Gastrocnemius medialis (tissue), 4 donors: ENCODE measurements at regions not wholly inside any gene's neighbourhood (a gene's known extent, or its start where the extent isn't known, plus 50 kb on each side); places are given as distances from the start of the nearest gene placed in this dataset.

ENCODE experiments used
- ATAC-seq, 2 donors: fragments of 150-250 bp; one replicate each; pipeline ENCODE4 v1.9.1; 2016
- DNase-seq, 2 donors: peaks; one replicate each; pipeline ENCODE4 v3.0.0-alpha.2; 2019
- H3K27ac ChIP-seq, 4 donors: fragments of 200-600 bp; sonication (generic); 1 replicate in 1 of 4; 2 replicates in 3 of 4; pipeline ENCODE4 v1.5.1; 2016 to 2018; ENCODE audit warnings: mild to moderate bottlenecking in 2 of 4, moderate library complexity in 1 of 4
- H3K27me3 ChIP-seq, 3 donors: fragments of 200-600 bp; sonication (generic) in 2 of 3; 1 replicate in 1 of 3; 2 replicates in 2 of 3; pipeline versions ENCODE4 v1.5.1 to v1.6.0; 2016 to 2019; ENCODE audit warnings: mild to moderate bottlenecking in 1 of 3, moderate library complexity in 1 of 3
- H3K36me3 ChIP-seq, 2 donors: fragments of 200-600 bp; sonication (generic) in 1 of 2; one replicate each; pipeline ENCODE4 v1.5.1; 2017 to 2018
- H3K4me1 ChIP-seq, 2 donors: fragments of 200-600 bp; sonication (generic) in 1 of 2; one replicate each; pipeline ENCODE4 v1.5.1; 2016 to 2017; ENCODE audit warnings: mild to moderate bottlenecking in 2 of 2
- H3K4me3 ChIP-seq, 4 donors: fragments of 200-600 bp; sonication (generic) in 3 of 4; 1 replicate in 1 of 4; 2 replicates in 3 of 4; pipeline ENCODE4 v1.5.1; 2016 to 2019; ENCODE audit warnings: mild to moderate bottlenecking in 2 of 4
- H3K9me3 ChIP-seq, 3 donors: fragments of 200-600 bp; sonication (generic) in 2 of 3; 1 replicate in 1 of 3; 2 replicates in 2 of 3; pipeline ENCODE4 v1.5.1; 2016 to 2019
- CTCF ChIP-seq, 5 experiments: fragments of 450-650 bp in 3 of 5; fragments of 200-600 bp in 2 of 5; sonication (generic) in 2 of 5; IDR thresholded peaks in 4 of 5; conservative IDR thresholded peaks in 1 of 5; 1 replicate in 4 of 5; 2 replicates in 1 of 5; pipeline ENCODE4 v1.5.1; 2016 to 2019; ENCODE audit warnings: antibody characterized with exemption in 5 of 5, mild to moderate bottlenecking in 3 of 5, moderate library complexity in 3 of 5
- POLR2A ChIP-seq, 2 donors: fragments of 450-650 bp; IDR thresholded peaks; one replicate each; pipeline ENCODE4 v1.6.1; 2017; ENCODE audit warnings: antibody characterized with exemption in 2 of 2, mild to moderate bottlenecking in 2 of 2, moderate library complexity in 2 of 2
- in situ Hi-C, 4 donors: fragments of 200-750 bp; cut with MboI; loops; one replicate each; pipeline versions ENCODE4 v1.15.0 to v1.8.0; 2017; ENCODE audit warnings: low sequenced_read_pairs in 4 of 4
- intact Hi-C: fragments of 100-400 bp; cut with DNase I; formaldehyde crosslinking; loops from one replicate; pipeline ENCODE4 v1.15.1; 2023; ENCODE audit warnings: low total_unique reads

DNA sequence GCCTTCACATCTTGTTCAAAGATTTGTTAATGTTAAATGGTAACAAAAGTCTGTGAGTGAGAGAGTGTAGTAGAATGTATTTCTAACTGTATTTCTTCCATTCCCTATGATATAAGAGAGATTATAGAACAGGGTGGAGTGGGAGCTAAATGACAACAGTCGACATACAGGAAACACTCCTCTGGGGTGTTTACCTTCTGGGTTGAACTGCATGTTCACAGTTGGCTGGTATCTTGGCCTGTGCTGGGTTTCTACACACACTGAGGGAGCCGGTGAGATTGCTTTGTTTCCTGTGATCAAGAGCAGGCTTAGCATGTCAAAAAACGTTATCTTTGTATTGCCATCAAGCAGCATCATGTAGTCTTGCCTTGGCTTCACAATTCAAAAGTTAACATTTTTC, 274.3 kb upstream of the FAR2 start:
- no peaks in the 10 kb centered on the region for H3K9me3 ChIP-seq
- no peaks in the 10 kb centered on the region for H3K36me3 ChIP-seq
- H3K27me3 ChIP-seq = no peaks in the 10 kb centered on the region
- DNase-seq (no peak), ATAC-seq (no peak)
- intact Hi-C loops (no loop called here), in situ Hi-C loops (no loop called here)
- no peak overlapping the region for H3K4me3 ChIP-seq
- no peaks in the 10 kb centered on the region for H3K4me1 ChIP-seq
- H3K27ac ChIP-seq = no peak overlapping the region
- TF ChIP-seq CTCF (IDR thresholded peaks at IDR 0.05 in 4 of 5, conservative IDR thresholded peaks at IDR 0.05 in 1 of 5) = no peak
- no peak for TF ChIP-seq POLR2A (IDR thresholded peaks at IDR 0.05)

DNA sequence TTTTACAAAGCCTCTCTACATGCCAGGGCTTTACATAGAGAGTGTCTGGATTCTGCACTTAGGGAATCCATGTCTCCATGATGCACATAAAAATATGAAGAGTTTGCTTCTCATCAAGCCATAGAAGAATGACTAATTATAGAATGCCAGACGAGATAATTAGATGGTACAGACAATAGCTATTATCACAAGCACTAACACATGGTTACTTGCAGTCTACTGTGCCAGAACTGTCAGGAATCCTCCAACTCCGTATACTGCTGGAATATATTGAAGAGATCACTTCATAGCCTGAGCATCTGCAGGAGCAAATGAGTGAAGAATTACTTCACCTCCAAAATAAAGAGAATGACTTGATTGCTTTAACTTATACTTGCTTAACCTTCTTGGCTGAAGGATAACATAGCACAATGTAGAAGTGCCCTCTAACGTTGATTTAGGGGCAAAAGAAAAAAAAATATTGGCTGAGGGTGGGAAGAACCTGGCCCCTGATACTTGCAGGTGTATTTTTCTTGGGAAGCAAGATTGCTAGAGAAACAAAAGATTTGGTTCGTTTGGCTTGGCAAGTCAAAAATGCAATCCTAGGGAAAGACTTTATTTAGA, 272.8 kb upstream of the FAR2 start:
- Histone ChIP-seq H3K27ac (no peak overlapping the region), H3K4me3 (no peak overlapping the region), H3K9me3 (no peaks in the 10 kb centered on the region), H3K27me3 (no peaks in the 10 kb centered on the region), H3K4me1 (no peaks in the 10 kb centered on the region), H3K36me3 (no peaks in the 10 kb centered on the region)
- intact Hi-C loops = no loop called here
- in situ Hi-C loops = no loop called here
- ATAC-seq = no peak
- TF ChIP-seq CTCF (IDR thresholded peaks at IDR 0.05 in 4 of 5, conservative IDR thresholded peaks at IDR 0.05 in 1 of 5) (no peak), POLR2A (IDR thresholded peaks at IDR 0.05) (no peak)
- DNase-seq = no peak

DNA sequence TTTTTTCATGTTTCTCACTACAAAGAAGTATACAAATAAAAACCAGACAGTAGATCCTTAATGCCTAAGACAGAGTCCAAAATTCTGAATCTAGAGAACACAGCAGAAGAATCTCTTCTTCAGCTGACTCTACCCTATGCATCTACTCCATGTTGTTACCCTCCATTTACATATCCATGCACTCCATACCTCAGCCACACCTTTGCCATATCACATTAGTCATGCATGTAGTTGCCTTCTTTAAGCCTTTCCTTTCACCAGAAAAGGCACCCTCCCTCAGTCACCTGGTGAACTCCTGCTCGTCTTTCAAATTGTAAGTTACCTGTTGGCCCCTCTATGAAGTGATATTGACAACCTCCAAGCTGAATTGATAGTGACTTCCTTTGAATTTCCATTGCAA, 271.2 kb upstream of the FAR2 start:
- DNase-seq = no peak
- intact Hi-C loops = no loop called here

GRCh38 chr12:28878629-28879028, 270.4 kb upstream of the FAR2 start:
- no peaks in the 10 kb centered on the region for H3K4me1 ChIP-seq
- H3K4me3 ChIP-seq = no peak overlapping the region
- no peaks in the 10 kb centered on the region for H3K36me3 ChIP-seq
- no peak overlapping the region for H3K27ac ChIP-seq
- no peaks in the 10 kb centered on the region for H3K9me3 ChIP-seq
- in situ Hi-C loops (no loop called here), intact Hi-C loops (no loop called here)
- ATAC-seq = no peak
- H3K27me3 ChIP-seq = no peaks in the 10 kb centered on the region
- DNase-seq = no peak
- TF ChIP-seq POLR2A (IDR thresholded peaks at IDR 0.05) (no peak), CTCF (IDR thresholded peaks at IDR 0.05 in 4 of 5, conservative IDR thresholded peaks at IDR 0.05 in 1 of 5) (no peak)

More for the DNA sequence above, 271.2 kb upstream of the FAR2 start:
- H3K36me3 ChIP-seq = no peaks in the 10 kb centered on the region
- H3K4me3 ChIP-seq = no peak overlapping the region
- no peak for ATAC-seq
- no peaks in the 10 kb centered on the region for H3K4me1 ChIP-seq
- H3K27ac ChIP-seq = no peak overlapping the region
- no peak for TF ChIP-seq CTCF (IDR thresholded peaks at IDR 0.05 in 4 of 5, conservative IDR thresholded peaks at IDR 0.05 in 1 of 5)
- TF ChIP-seq POLR2A (IDR thresholded peaks at IDR 0.05) = no peak
- H3K27me3 ChIP-seq = no peaks in the 10 kb centered on the region
- in situ Hi-C loops = no loop called here
- no peaks in the 10 kb centered on the region for H3K9me3 ChIP-seq

- TF ChIP-seq CTCF (IDR thresholded peaks at IDR 0.05 in 4 of 5, conservative IDR thresholded peaks at IDR 0.05 in 1 of 5) (no peak), POLR2A (IDR thresholded peaks at IDR 0.05) (no peak)
- Histone ChIP-seq H3K27ac (no peak overlapping the region), H3K4me3 (no peak overlapping the region), H3K36me3 (no peaks in the 10 kb centered on the region), H3K27me3 (no peaks in the 10 kb centered on the region), H3K4me1 (no peaks in the 10 kb centered on the region), H3K9me3 (no peaks in the 10 kb centered on the region)
- intact Hi-C loops (no loop called here), in situ Hi-C loops (no loop called here)
- ATAC-seq (no peak), DNase-seq (no peak)
These were observed 269.7 kb upstream of the FAR2 start for GRCh38 chr12:28879379-28879778.
